OCI-LY3 (cell line): ENCODE measurements at regions not wholly inside any gene's neighbourhood (a gene's known extent, or its start where the extent isn't known, plus 50 kb on each side); places are given as distances from the start of the nearest gene placed in this dataset.
"Not testable (repeated sequence)": the region's sequence is repeated elsewhere in the genome, so short reads cannot be mapped to it uniquely, and the experiment has no call there.

Experiments
- H2AFZ ChIP-seq: fragments of 200-600, 300-600 bp; shearing (Covaris generic); 2 replicates; pipeline ENCODE4 v1.6.0; 2014; ENCODE audit warnings: antibody characterized with exemption, low read depth, low read length
- H3K27ac ChIP-seq: fragments of 200-600, 300-600 bp; sonication (generic); 2 replicates; pipeline ENCODE4 v1.5.1; 2014; ENCODE audit warnings: mild to moderate bottlenecking, low read length, moderate library complexity, mixed read lengths
- H3K27me3 ChIP-seq: fragments of 200-600, 300-600 bp; sonication (generic); 2 replicates; pipeline ENCODE4 v1.6.1; 2014; ENCODE audit warnings: low read depth, low read length, mixed read lengths
- H3K36me3 ChIP-seq: fragments of 200-600, 300-600 bp; sonication (generic); replicated peaks from 2 replicates; pipeline ENCODE3; 2014; ENCODE audit warnings: low read depth, low read length, mixed read lengths
- H3K4me1 ChIP-seq: fragments of 300-600, 200-600 bp; sonication (generic); 2 replicates; pipeline ENCODE4 v1.6.1; 2014; ENCODE audit warnings: low read length, mixed read lengths
- H3K4me2 ChIP-seq: fragments of 200-600, 300-600 bp; sonication (generic); 2 replicates; pipeline ENCODE4 v1.6.1; 2014; ENCODE audit warnings: low read length, mixed read lengths
- H3K4me3 ChIP-seq: fragments of 300-600, 200-600 bp; sonication (generic); 2 replicates; pipeline ENCODE4 v1.5.1; 2014; ENCODE audit warnings: antibody characterized with exemption, mild to moderate bottlenecking, low read length, moderate library complexity
- H3K79me2 ChIP-seq: fragments of 300-600, 200-600 bp; shearing (Covaris generic); 2 replicates; pipeline ENCODE4 v1.6.1; 2014; ENCODE audit warnings: mild to moderate bottlenecking, low read length, mixed read lengths
- H3K9ac ChIP-seq: fragments of 300-600, 200-600 bp; shearing (Covaris generic); 2 replicates; pipeline ENCODE4 v1.6.0; 2014; ENCODE audit warnings: mild to moderate bottlenecking, low read length, moderate library complexity
- H3K9me3 ChIP-seq: fragments of 200-600, 300-600 bp; shearing (Covaris generic); 2 replicates; pipeline ENCODE4 v1.6.1; 2014; ENCODE audit warnings: low read length, mixed read lengths; ENCODE audit not compliant: insufficient read depth
- H4K20me1 ChIP-seq: fragments of 200-600, 300-600 bp; sonication (generic); 2 replicates; pipeline ENCODE4 v1.6.1; 2016; ENCODE audit warnings: low read length, mixed read lengths; ENCODE audit not compliant: insufficient read depth
- EZH2phosphoT487 ChIP-seq: fragments of 200-600 bp; shearing (Covaris generic); IDR thresholded peaks from 2 replicates; pipeline ENCODE4 v1.6.1; 2018; ENCODE audit warnings: antibody characterized with exemption, mixed run types, low read depth
- TF ChIP-seq, protein P1 (sequence below): fragments of 200-600, 300-600 bp; sonication (generic); IDR thresholded peaks from 2 replicates; pipeline ENCODE4 v1.5.1; 2014; ENCODE audit warnings: antibody characterized with exemption, low read length, low read depth

DNA sequence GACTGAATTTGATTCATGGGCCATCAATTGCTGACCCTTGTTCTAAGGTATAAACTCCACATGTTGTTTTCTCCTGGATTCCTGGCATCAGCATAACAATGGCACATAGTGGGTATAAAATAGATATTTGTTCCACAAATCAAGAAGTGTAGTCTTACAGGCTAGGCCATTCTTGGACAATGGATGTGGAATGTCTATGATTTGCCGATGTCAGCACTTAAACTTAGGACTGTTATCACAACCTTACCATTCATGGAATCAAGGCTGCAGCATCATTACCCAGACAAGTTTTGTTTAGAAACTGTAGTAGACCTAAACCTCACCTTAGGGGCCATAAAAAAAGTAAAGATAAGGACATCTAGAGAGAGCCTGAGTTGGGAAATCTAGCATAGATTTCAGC, 680.0 kb downstream of the BRINP1 start:
- no peak for TF ChIP-seq EZH2phosphoT487
- H3K27ac ChIP-seq: no peak overlapping the region
- H3K27me3 ChIP-seq: no peaks in the 10 kb centered on the region
- no peak overlapping the region for H3K4me2 ChIP-seq
- no peaks in the 10 kb centered on the region for H3K4me1 ChIP-seq
- no peaks in the 10 kb centered on the region for H4K20me1 ChIP-seq
- H3K4me3 ChIP-seq: no peak overlapping the region
- no peak overlapping the region for H2AFZ ChIP-seq
- no peaks in the 10 kb centered on the region for H3K9me3 ChIP-seq
- no peaks in the 10 kb centered on the region for H3K79me2 ChIP-seq
- H3K9ac ChIP-seq: no peak overlapping the region
- no peaks in the 10 kb centered on the region for H3K36me3 ChIP-seq

DNA sequence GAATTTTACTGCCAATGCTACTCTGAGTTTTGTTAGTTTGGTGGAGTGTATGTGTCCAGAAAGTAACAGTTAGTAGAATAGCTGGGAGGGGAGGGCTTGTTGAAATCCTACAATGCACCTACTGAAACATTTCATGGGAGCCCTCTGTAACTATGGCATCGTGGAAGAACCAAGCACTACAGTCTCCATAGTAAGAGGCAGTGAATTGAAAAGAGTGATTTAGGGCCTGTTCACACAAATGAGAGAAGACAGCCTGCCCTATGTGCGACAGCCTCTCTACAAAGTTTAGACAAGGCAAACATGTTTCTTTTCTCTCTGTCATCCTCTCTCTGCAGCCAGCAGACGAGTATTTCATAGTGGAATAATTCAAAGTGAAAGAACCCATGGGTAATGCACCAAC, 676.6 kb downstream of the BRINP1 start:
- Histone ChIP-seq H3K4me2 (no peak overlapping the region), H3K9me3 (no peaks in the 10 kb centered on the region), H3K27me3 (no peaks in the 10 kb centered on the region), H3K4me3 (no peak overlapping the region), H2AFZ (no peak overlapping the region), H3K79me2 (no peaks in the 10 kb centered on the region), H3K9ac (no peak overlapping the region), H4K20me1 (no peaks in the 10 kb centered on the region), H3K36me3 (no peaks in the 10 kb centered on the region), H3K27ac (no peak overlapping the region), H3K4me1 (no peaks in the 10 kb centered on the region)
- TF ChIP-seq, protein P1, sequence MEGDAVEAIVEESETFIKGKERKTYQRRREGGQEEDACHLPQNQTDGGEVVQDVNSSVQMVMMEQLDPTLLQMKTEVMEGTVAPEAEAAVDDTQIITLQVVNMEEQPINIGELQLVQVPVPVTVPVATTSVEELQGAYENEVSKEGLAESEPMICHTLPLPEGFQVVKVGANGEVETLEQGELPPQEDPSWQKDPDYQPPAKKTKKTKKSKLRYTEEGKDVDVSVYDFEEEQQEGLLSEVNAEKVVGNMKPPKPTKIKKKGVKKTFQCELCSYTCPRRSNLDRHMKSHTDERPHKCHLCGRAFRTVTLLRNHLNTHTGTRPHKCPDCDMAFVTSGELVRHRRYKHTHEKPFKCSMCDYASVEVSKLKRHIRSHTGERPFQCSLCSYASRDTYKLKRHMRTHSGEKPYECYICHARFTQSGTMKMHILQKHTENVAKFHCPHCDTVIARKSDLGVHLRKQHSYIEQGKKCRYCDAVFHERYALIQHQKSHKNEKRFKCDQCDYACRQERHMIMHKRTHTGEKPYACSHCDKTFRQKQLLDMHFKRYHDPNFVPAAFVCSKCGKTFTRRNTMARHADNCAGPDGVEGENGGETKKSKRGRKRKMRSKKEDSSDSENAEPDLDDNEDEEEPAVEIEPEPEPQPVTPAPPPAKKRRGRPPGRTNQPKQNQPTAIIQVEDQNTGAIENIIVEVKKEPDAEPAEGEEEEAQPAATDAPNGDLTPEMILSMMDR: no peak
- no peak for TF ChIP-seq EZH2phosphoT487

DNA sequence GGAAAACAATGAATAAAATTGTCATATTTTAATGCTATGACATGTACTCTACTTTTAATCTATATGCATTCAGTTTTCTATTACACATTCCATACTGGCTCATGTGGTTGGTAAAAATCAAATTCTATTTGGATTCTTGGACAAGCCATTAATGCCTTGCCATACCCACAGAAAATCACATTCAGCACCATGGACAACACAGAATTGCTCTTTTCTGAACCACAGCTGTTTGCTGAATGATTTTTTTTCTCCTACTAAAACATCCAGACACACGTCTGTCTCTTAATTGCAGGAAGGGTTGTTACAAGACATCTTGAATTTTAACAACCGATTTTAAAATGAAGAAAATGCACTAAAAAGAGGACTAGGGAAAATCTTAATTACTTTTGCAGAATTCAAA, 675.6 kb downstream of the BRINP1 start:
- H3K27ac ChIP-seq: no peak overlapping the region
- H3K4me3 ChIP-seq: no peak overlapping the region
- no peaks in the 10 kb centered on the region for H3K9me3 ChIP-seq
- no peak overlapping the region for H2AFZ ChIP-seq
- H3K36me3 ChIP-seq: no peaks in the 10 kb centered on the region
- no peaks in the 10 kb centered on the region for H3K4me1 ChIP-seq
- no peaks in the 10 kb centered on the region for H3K79me2 ChIP-seq
- H3K4me2 ChIP-seq: no peak overlapping the region
- no peak for TF ChIP-seq EZH2phosphoT487
- TF ChIP-seq, protein P1: no peak
- H4K20me1 ChIP-seq: no peaks in the 10 kb centered on the region
- no peaks in the 10 kb centered on the region for H3K27me3 ChIP-seq
- H3K9ac ChIP-seq: no peak overlapping the region

DNA sequence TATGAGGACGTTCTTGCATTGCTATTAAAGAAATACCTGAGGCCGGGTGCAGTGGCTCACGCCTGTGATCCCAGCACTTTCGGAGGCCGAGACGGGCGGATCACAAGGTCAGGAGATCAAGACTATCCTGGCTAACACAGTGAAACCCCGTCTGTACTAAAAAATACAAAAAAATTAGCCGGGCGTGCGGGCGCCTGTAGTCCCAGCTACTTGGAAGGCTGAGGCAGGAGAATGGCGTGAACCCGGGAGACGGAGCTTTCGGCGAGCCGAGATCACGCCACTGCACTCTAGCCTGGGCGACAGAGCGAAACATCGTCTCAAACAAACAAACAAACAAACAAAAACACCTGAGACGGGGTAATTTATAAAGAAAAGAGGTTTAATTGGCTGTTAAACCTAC, 674.0 kb downstream of the BRINP1 start:
- H4K20me1 ChIP-seq, H3K4me3 ChIP-seq, H3K4me1 ChIP-seq, H3K9me3 ChIP-seq, H3K36me3 ChIP-seq, H2AFZ ChIP-seq, H3K9ac ChIP-seq, H3K27ac ChIP-seq, H3K79me2 ChIP-seq, H3K27me3 ChIP-seq, H3K4me2 ChIP-seq: not testable (repeated sequence)

DNA sequence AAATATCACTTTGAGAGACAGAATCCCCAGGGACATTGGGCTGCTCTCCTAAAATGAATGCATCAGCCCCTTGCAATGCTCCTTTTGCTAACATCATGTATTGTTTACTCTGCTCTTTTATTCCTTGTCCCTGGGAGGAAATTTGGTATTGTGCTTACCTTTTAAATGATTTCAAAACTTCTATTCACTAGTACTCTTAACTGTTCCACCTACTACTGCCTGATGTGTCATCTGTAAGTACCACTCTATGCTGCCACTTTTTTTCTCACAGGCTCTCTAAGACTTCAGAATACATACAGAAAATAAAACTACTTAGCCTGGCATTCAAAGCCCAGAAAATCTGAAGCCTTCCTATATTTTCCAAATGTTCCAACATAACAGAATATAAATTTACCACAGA, 667.2 kb downstream of the BRINP1 start:
- TF ChIP-seq EZH2phosphoT487: no peak
- TF ChIP-seq, protein P1: no peak
- Histone ChIP-seq H3K4me3 (no peak overlapping the region), H3K27me3 (no peaks in the 10 kb centered on the region), H3K9me3 (no peaks in the 10 kb centered on the region), H3K4me1 (no peaks in the 10 kb centered on the region), H4K20me1 (no peaks in the 10 kb centered on the region), H3K36me3 (no peaks in the 10 kb centered on the region), H3K27ac (no peak overlapping the region), H3K4me2 (no peak overlapping the region), H3K79me2 (no peaks in the 10 kb centered on the region), H3K9ac (no peak overlapping the region), H2AFZ (no peak overlapping the region)
